Loucy (cell line): ENCODE measurements at regions not wholly inside any gene's neighbourhood (a gene's known extent, or its start where the extent isn't known, plus 50 kb on each side); places are given as distances from the start of the nearest gene placed in this dataset.

Experiments used
- EZH2phosphoT487 ChIP-seq: fragments of 200-600 bp; IDR thresholded peaks from 2 replicates; pipeline ENCODE4 v1.6.1; 2018; ENCODE audit warnings: antibody characterized with exemption, mild to moderate bottlenecking, moderate library complexity, borderline replicate concordance
- TF ChIP-seq, protein P1 (sequence below): fragments of 200-600 bp; sonication (generic); conservative IDR thresholded peaks from 2 replicates; pipeline ENCODE4 v1.5.1; 2014; ENCODE audit warnings: mild to moderate bottlenecking, antibody characterized with exemption, low read length

DNA sequence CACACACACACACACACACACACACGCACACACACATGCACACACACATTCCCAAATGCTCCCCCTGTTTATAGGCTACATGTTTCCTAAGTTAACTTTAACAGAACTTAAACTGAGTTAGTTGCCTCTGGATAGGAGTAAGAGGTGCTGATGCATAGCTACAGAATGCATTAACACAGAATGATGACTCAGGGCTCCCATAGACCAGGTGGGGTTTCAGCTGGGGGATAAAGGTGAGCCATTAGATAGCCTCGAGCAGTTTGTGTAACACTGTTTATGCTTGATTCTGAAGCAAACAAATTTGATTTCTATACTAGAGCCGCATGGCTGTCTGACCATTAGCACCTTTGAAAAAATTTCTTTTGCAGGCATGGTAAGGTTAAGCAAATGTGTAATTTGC, 741.0 kb downstream of the PLCL1 start:
- TF ChIP-seq, protein P1, sequence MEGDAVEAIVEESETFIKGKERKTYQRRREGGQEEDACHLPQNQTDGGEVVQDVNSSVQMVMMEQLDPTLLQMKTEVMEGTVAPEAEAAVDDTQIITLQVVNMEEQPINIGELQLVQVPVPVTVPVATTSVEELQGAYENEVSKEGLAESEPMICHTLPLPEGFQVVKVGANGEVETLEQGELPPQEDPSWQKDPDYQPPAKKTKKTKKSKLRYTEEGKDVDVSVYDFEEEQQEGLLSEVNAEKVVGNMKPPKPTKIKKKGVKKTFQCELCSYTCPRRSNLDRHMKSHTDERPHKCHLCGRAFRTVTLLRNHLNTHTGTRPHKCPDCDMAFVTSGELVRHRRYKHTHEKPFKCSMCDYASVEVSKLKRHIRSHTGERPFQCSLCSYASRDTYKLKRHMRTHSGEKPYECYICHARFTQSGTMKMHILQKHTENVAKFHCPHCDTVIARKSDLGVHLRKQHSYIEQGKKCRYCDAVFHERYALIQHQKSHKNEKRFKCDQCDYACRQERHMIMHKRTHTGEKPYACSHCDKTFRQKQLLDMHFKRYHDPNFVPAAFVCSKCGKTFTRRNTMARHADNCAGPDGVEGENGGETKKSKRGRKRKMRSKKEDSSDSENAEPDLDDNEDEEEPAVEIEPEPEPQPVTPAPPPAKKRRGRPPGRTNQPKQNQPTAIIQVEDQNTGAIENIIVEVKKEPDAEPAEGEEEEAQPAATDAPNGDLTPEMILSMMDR = no peak
- no peak for TF ChIP-seq EZH2phosphoT487
